MM.1S (cell line): ENCODE measurements at regions not wholly inside any gene's neighbourhood (a gene's known extent, or its start where the extent isn't known, plus 50 kb on each side); places are given as distances from the start of the nearest gene placed in this dataset.

Source experiments
- DNase-seq: peaks from one replicate; pipeline ENCODE4 v3.0.0-alpha.2; 2015
- H2AFZ ChIP-seq: fragments of 300-600 bp; sonication (generic); 2 replicates; pipeline ENCODE4 v1.6.0; 2016; ENCODE audit warnings: antibody characterized with exemption, low read length
- H3F3A ChIP-seq: fragments of 300-600 bp; sonication (generic); 2 replicates; pipeline ENCODE4 v1.6.1; 2016; ENCODE audit warnings: mild to moderate bottlenecking, antibody characterized with exemption, low read length, moderate library complexity, mixed read lengths; ENCODE audit not compliant: insufficient read depth
- H3K27ac ChIP-seq: fragments of 300-600 bp; sonication (generic); 2 replicates; pipeline ENCODE4 v1.5.1; 2016; ENCODE audit warnings: mild to moderate bottlenecking, low read length
- H3K27me3 ChIP-seq: fragments of 300-600 bp; sonication (generic); replicated peaks from 2 replicates; pipeline ENCODE4 v1.6.0; 2016; ENCODE audit warnings: low read length; ENCODE audit not compliant: insufficient read depth
- H3K36me3 ChIP-seq: fragments of 300-600 bp; sonication (generic); replicated peaks from 2 replicates; pipeline ENCODE4 v1.6.1; 2016; ENCODE audit warnings: mild to moderate bottlenecking, low read length, mixed read lengths; ENCODE audit not compliant: insufficient read depth
- H3K4me1 ChIP-seq: fragments of 300-600 bp; sonication (generic); 2 replicates; pipeline ENCODE4 v1.6.1; 2016; ENCODE audit warnings: low read length, mixed read lengths
- H3K4me2 ChIP-seq: fragments of 300-600 bp; sonication (generic); 2 replicates; pipeline ENCODE4 v1.6.0; 2016; ENCODE audit warnings: low read depth, low read length
- H3K4me3 ChIP-seq: fragments of 300-600 bp; sonication (generic); 2 replicates; pipeline ENCODE4 v1.5.1; 2016; ENCODE audit warnings: low read length, mixed read lengths
- H3K79me2 ChIP-seq: fragments of 300-600 bp; sonication (generic); 2 replicates; pipeline ENCODE4 v1.6.1; 2016; ENCODE audit warnings: mixed run types, low read length, mixed read lengths
- H3K9ac ChIP-seq: fragments of 300-600 bp; sonication (generic); 2 replicates; pipeline ENCODE4 v1.6.1; 2016; ENCODE audit warnings: low read length, mixed read lengths
- H3K9me2 ChIP-seq: fragments of 300-600 bp; sonication (generic); replicated peaks from 2 replicates; pipeline ENCODE4 v1.6.1; 2016; ENCODE audit warnings: mild to moderate bottlenecking, low read length, mixed read lengths; ENCODE audit not compliant: insufficient read depth
- H3K9me3 ChIP-seq: fragments of 300-600 bp; sonication (generic); replicated peaks from 2 replicates; pipeline ENCODE4 v1.6.1; 2016; ENCODE audit warnings: mild to moderate bottlenecking, low read length, mixed read lengths; ENCODE audit not compliant: insufficient read depth
- H4K20me1 ChIP-seq: fragments of 300-600 bp; sonication (generic); 2 replicates; pipeline ENCODE4 v1.6.1; 2016; ENCODE audit warnings: mild to moderate bottlenecking, low read length, moderate library complexity, mixed read lengths; ENCODE audit not compliant: insufficient read depth
- EZH2 ChIP-seq: fragments of 300-600 bp; sonication (generic); optimal IDR thresholded peaks from 2 replicates; pipeline ENCODE3; 2017; ENCODE audit warnings: low read depth, mild to moderate bottlenecking, antibody characterized with exemption, low read length, mixed read lengths
- EZH2phosphoT487 ChIP-seq: fragments of 300-600 bp; sonication (generic); IDR thresholded peaks from 2 replicates; pipeline ENCODE4 v1.6.1; 2018; ENCODE audit warnings: antibody characterized with exemption, low read length
- TF ChIP-seq, protein P1 (sequence below): fragments of 300-600 bp; sonication (generic); IDR thresholded peaks from 2 replicates; pipeline ENCODE4 v1.5.1; 2016; ENCODE audit warnings: antibody characterized with exemption, low read length, mixed read lengths

DNA sequence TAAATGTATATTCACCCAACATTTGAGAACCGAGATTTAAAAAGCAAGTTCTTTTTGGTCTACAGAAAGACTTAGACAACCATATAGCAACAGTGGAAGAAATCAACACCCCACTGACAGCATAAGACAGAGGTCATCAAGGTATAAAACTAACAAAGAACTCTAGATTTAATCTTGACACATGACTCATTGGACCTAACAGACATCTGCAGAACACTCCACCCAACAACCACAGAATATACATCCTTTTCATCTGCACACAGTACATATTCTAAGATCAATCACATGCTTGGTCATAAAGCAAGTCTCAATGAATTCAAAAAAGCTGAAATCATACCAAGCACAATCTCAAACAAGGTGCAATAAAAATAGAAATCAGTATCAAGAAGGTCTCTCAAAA, 65.8 kb downstream of the SPIN4 start:
- H2AFZ ChIP-seq: no peak overlapping the region
- no peak for DNase-seq
- no peaks in the 10 kb centered on the region for H3K4me1 ChIP-seq
- H4K20me1 ChIP-seq: no peaks in the 10 kb centered on the region
- TF ChIP-seq EZH2phosphoT487: no peak
- TF ChIP-seq, protein P1, sequence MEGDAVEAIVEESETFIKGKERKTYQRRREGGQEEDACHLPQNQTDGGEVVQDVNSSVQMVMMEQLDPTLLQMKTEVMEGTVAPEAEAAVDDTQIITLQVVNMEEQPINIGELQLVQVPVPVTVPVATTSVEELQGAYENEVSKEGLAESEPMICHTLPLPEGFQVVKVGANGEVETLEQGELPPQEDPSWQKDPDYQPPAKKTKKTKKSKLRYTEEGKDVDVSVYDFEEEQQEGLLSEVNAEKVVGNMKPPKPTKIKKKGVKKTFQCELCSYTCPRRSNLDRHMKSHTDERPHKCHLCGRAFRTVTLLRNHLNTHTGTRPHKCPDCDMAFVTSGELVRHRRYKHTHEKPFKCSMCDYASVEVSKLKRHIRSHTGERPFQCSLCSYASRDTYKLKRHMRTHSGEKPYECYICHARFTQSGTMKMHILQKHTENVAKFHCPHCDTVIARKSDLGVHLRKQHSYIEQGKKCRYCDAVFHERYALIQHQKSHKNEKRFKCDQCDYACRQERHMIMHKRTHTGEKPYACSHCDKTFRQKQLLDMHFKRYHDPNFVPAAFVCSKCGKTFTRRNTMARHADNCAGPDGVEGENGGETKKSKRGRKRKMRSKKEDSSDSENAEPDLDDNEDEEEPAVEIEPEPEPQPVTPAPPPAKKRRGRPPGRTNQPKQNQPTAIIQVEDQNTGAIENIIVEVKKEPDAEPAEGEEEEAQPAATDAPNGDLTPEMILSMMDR: no peak
- no peak for TF ChIP-seq EZH2
- H3F3A ChIP-seq: no peaks in the 10 kb centered on the region
- H3K36me3 ChIP-seq: no peaks in the 10 kb centered on the region
- no peak overlapping the region for H3K27ac ChIP-seq
- no peaks in the 10 kb centered on the region for H3K9me3 ChIP-seq
- no peak overlapping the region for H3K4me2 ChIP-seq
- H3K9ac ChIP-seq: no peak overlapping the region
- H3K4me3 ChIP-seq: no peak overlapping the region
- H3K79me2 ChIP-seq: no peaks in the 10 kb centered on the region
- H3K27me3 ChIP-seq: no peaks in the 10 kb centered on the region
- no peaks in the 10 kb centered on the region for H3K9me2 ChIP-seq

- Histone ChIP-seq H3K9me3 (no peaks in the 10 kb centered on the region), H3K4me1 (no peaks in the 10 kb centered on the region), H3K4me2 (no peak overlapping the region), H3K36me3 (no peaks in the 10 kb centered on the region), H3K27me3 (no peaks in the 10 kb centered on the region), H3F3A (no peaks in the 10 kb centered on the region), H4K20me1 (no peaks in the 10 kb centered on the region), H3K79me2 (no peaks in the 10 kb centered on the region), H3K9ac (no peak overlapping the region), H3K27ac (no peak overlapping the region), H3K9me2 (no peaks in the 10 kb centered on the region), H3K4me3 (no peak overlapping the region), H2AFZ (no peak overlapping the region)
- TF ChIP-seq, protein P1: no peak
- TF ChIP-seq EZH2 (no peak), EZH2phosphoT487 (no peak)
- no peak for DNase-seq
These were observed 66.5 kb downstream of the SPIN4 start for GRCh38 chrX:63284659-63285058.

DNA sequence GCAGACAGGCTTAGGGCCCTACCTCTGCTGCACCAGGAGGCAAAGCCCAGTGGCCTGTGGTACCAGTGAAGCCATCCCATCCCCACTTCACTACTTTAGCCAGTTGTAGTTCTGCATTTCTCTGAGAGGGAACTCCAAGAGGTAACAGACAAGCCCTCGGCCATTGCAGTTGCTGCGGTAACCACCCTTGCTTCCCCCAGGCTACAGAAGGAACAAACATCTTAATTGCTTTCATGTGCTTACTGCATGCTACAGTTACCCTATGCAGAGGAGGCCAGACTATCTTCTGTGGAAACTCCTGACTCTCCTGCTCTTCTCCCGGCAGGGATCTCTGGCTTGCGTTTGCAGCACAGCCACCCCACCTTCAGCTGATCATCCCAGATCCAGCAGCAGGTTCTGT, 67.8 kb downstream of the SPIN4 start:
- no peaks in the 10 kb centered on the region for H3K79me2 ChIP-seq
- no peaks in the 10 kb centered on the region for H3K9me3 ChIP-seq
- H3K4me3 ChIP-seq: no peak overlapping the region
- no peak for DNase-seq
- no peaks in the 10 kb centered on the region for H3K27me3 ChIP-seq
- TF ChIP-seq EZH2 (no peak), EZH2phosphoT487 (no peak)
- TF ChIP-seq, protein P1: no peak
- H4K20me1 ChIP-seq: no peaks in the 10 kb centered on the region
- H3K9ac ChIP-seq: no peak overlapping the region
- no peaks in the 10 kb centered on the region for H3K36me3 ChIP-seq
- H3K27ac ChIP-seq: no peak overlapping the region
- H3K9me2 ChIP-seq: no peaks in the 10 kb centered on the region
- H2AFZ ChIP-seq: no peak overlapping the region
- no peak overlapping the region for H3K4me2 ChIP-seq
- no peaks in the 10 kb centered on the region for H3F3A ChIP-seq
- H3K4me1 ChIP-seq: no peaks in the 10 kb centered on the region
